ENCODE measurements at regions not wholly inside any gene's neighbourhood (a gene's known extent, or its start where the extent isn't known, plus 50 kb on each side); places are given as distances from the start of the nearest gene placed in this dataset.

DNA sequence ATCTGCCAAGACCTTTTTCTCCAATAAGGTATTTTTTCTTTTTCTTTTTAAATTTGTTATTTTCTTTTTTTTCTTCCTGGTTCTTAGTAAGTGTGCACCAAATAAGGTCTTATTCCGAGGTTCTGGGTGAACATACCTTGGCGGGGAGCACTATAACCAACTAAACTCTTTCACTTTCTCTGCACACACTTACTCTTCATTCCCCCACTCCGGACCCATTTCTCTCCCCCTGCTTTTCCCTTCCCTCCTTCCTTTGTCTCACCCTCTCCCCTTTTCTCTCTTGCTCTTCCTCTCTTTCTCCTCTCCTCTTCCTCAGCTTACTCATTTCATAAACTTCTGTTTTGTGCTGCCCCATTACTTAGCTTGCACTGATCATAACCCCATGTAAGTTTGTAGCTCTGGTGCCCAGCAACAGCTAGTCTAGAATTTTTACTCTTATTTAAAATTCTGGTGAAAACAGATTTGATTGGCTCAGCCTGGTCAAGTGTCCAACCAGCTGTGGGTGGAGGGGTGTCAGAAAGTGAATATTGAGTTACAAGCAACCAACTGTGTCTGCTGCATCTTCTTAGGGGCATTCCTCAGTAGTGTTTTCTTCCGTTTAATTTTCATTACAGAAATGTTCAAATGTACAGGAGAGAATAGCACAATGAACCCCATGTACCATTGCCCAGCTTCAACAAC, 297.5 kb downstream of the SHQ1 start:
- Histone ChIP-seq H3K36me3 (ENCODE audit: control insufficient read depth, insufficient read depth, low read length) (no peaks in the 10 kb centered on the region), H3K27me3 (ENCODE audit: control insufficient read depth, insufficient read depth, low read length) (no peaks in the 10 kb centered on the region), H3K4me1 (ENCODE audit: control insufficient read depth, insufficient read depth, low read length) (peaks cover 14% of the 10 kb centered on the region), H3K4me3 (ENCODE audit: low read length) (no peak overlapping the region), H3K9ac (ENCODE audit: low read length) (no peak overlapping the region), H3K9me3 (ENCODE audit: control insufficient read depth, low read length) (no peaks in the 10 kb centered on the region)

- H3K36me3 ChIP-seq (ENCODE audit: control insufficient read depth, insufficient read depth, low read length): no peaks in the 10 kb centered on the region
- H3K27me3 ChIP-seq (ENCODE audit: control insufficient read depth, insufficient read depth, low read length): no peaks in the 10 kb centered on the region
- peaks cover 14% of the 10 kb centered on the region for H3K4me1 ChIP-seq (ENCODE audit: control insufficient read depth, insufficient read depth, low read length)
- H3K9me3 ChIP-seq (ENCODE audit: control insufficient read depth, low read length): no peaks in the 10 kb centered on the region
- peak overlapping the region; percentile 54 for H3K9ac ChIP-seq (ENCODE audit: low read length)
- no peak overlapping the region for H3K4me3 ChIP-seq (ENCODE audit: low read length)
Observed at GRCh38 chr3:72549761-72550581, 298.3 kb downstream of the SHQ1 start.

DNA sequence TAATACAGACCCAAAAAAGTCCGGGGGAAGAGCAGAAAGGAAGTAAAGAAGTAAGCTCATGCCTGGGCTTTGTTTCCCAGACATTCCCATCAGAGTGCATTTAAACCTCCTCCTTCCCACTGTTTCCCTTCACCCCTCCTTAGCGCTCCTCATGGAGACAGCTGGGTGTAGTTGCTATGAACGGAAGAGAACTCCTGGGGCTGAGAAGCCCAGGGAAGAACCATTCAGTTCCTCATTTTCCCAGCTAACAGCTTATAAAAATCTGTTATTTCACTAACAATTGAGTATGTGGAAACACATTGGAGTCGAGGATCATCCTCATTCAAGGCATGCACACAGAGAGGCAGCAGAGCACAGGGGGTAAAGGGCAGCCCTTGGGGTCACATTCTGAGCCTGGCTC, 299.3 kb downstream of the SHQ1 start:
- peaks cover 14% of the 10 kb centered on the region for H3K4me1 ChIP-seq (ENCODE audit: control insufficient read depth, insufficient read depth, low read length)
- no peak overlapping the region for H3K9ac ChIP-seq (ENCODE audit: low read length)
- no peak overlapping the region for H3K4me3 ChIP-seq (ENCODE audit: low read length)
- no peaks in the 10 kb centered on the region for H3K36me3 ChIP-seq (ENCODE audit: control insufficient read depth, insufficient read depth, low read length)
- no peaks in the 10 kb centered on the region for H3K27me3 ChIP-seq (ENCODE audit: control insufficient read depth, insufficient read depth, low read length)
- H3K9me3 ChIP-seq (ENCODE audit: control insufficient read depth, low read length): no peaks in the 10 kb centered on the region

GRCh38 chr3:72548461-72548860, 299.8 kb downstream of the SHQ1 start:
- Histone ChIP-seq H3K36me3 (ENCODE audit: control insufficient read depth, insufficient read depth, low read length) (no peaks in the 10 kb centered on the region), H3K9me3 (ENCODE audit: control insufficient read depth, low read length) (no peaks in the 10 kb centered on the region), H3K27me3 (ENCODE audit: control insufficient read depth, insufficient read depth, low read length) (no peaks in the 10 kb centered on the region), H3K9ac (ENCODE audit: low read length) (no peak overlapping the region), H3K4me1 (ENCODE audit: control insufficient read depth, insufficient read depth, low read length) (peaks cover 14% of the 10 kb centered on the region), H3K4me3 (ENCODE audit: low read length) (no peak overlapping the region)

- H3K4me3 ChIP-seq (ENCODE audit: low read length): no peak overlapping the region
Observed at GRCh38 chr3:72547183-72547582, 301.1 kb downstream of the SHQ1 start.

DNA sequence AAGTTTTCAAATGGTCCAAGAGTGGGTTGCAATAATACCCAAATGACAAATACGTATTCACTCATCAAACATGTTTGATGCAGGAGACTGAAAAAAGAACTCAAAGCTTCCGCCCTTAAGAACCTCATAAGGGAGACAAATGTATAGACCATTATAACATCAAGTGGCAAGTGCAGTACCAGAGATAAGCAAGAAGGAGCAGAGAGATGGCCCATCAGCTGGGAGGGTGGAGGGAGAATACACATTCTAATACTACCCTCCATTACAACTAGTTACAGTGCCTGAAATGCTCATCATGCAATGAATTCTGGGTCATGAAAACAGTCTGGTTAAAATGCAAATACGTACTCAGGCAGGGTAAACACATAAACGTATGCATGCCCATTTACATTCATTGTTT, 304.0 kb downstream of the SHQ1 start:
- Histone ChIP-seq H3K4me3 (ENCODE audit: low read length) (no peak overlapping the region), H3K9ac (ENCODE audit: low read length) (no peak overlapping the region), H3K27me3 (ENCODE audit: control insufficient read depth, insufficient read depth, low read length) (no peaks in the 10 kb centered on the region), H3K9me3 (ENCODE audit: control insufficient read depth, low read length) (no peaks in the 10 kb centered on the region), H3K4me1 (ENCODE audit: control insufficient read depth, insufficient read depth, low read length) (peaks cover 4% of the 10 kb centered on the region), H3K36me3 (ENCODE audit: control insufficient read depth, insufficient read depth, low read length) (no peaks in the 10 kb centered on the region)

More at GRCh38 chr3:72547183-72547582, 301.1 kb downstream of the SHQ1 start:
- Histone ChIP-seq H3K9me3 (ENCODE audit: control insufficient read depth, low read length) (no peaks in the 10 kb centered on the region), H3K36me3 (ENCODE audit: control insufficient read depth, insufficient read depth, low read length) (no peaks in the 10 kb centered on the region), H3K27me3 (ENCODE audit: control insufficient read depth, insufficient read depth, low read length) (no peaks in the 10 kb centered on the region), H3K9ac (ENCODE audit: low read length) (no peak overlapping the region), H3K4me1 (ENCODE audit: control insufficient read depth, insufficient read depth, low read length) (peaks cover 14% of the 10 kb centered on the region)

- Histone ChIP-seq H3K27me3 (ENCODE audit: control insufficient read depth, insufficient read depth, low read length) (no peaks in the 10 kb centered on the region), H3K4me3 (ENCODE audit: low read length) (no peak overlapping the region), H3K9me3 (ENCODE audit: control insufficient read depth, low read length) (no peaks in the 10 kb centered on the region), H3K36me3 (ENCODE audit: control insufficient read depth, insufficient read depth, low read length) (no peaks in the 10 kb centered on the region), H3K9ac (ENCODE audit: low read length) (no peak overlapping the region), H3K4me1 (ENCODE audit: control insufficient read depth, insufficient read depth, low read length) (no peaks in the 10 kb centered on the region)
Observed at GRCh38 chr3:72543246-72543645, 305.0 kb downstream of the SHQ1 start.

DNA sequence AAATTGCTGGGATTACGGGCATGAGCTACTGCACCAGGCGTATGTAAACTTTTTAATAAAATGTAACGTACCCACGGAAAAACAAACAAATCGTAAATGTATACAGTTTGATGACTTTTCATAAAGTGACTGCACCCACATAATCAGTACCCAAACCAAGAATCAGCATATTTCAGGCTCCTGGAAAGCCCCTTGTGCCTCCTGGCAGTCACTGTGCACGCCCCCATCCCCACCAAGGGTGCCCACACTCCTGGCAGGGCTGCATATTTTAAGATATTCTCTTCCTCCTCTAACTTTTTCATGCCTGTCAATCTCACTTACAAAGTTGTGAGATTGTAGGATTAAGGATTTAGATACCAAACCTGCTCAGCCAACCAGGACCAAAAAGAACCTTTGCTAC, 305.5 kb downstream of the SHQ1 start:
- Histone ChIP-seq H3K36me3 (ENCODE audit: control insufficient read depth, insufficient read depth, low read length) (no peaks in the 10 kb centered on the region), H3K9ac (ENCODE audit: low read length) (no peak overlapping the region), H3K27me3 (ENCODE audit: control insufficient read depth, insufficient read depth, low read length) (no peaks in the 10 kb centered on the region), H3K9me3 (ENCODE audit: control insufficient read depth, low read length) (no peaks in the 10 kb centered on the region), H3K4me1 (ENCODE audit: control insufficient read depth, insufficient read depth, low read length) (no peaks in the 10 kb centered on the region), H3K4me3 (ENCODE audit: low read length) (no peak overlapping the region)

DNA sequence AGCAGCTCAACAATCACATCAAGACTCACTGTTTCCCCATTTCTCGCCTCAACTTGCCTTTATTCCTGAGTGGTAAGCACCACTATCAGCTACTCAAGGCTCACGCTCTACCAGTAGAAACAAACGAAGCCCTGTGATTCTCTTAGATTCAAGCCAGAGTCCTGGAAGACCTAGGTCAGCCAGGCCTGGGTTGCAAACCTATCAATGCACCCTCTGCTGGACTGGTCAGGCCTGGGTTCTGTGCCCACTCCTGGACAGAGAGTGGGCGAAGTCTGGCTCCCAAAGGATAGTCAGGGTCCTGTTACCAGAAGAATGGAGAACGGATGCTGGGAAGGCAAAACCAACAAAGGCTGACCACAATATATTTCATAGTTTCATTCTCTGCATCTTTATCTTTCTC, 308.4 kb downstream of the SHQ1 start:
- Histone ChIP-seq H3K4me3 (ENCODE audit: low read length) (no peak overlapping the region), H3K4me1 (ENCODE audit: control insufficient read depth, insufficient read depth, low read length) (no peaks in the 10 kb centered on the region), H3K9me3 (ENCODE audit: control insufficient read depth, low read length) (no peaks in the 10 kb centered on the region), H3K36me3 (ENCODE audit: control insufficient read depth, insufficient read depth, low read length) (no peaks in the 10 kb centered on the region), H3K27me3 (ENCODE audit: control insufficient read depth, insufficient read depth, low read length) (no peaks in the 10 kb centered on the region), H3K9ac (ENCODE audit: low read length) (no peak overlapping the region)

DNA sequence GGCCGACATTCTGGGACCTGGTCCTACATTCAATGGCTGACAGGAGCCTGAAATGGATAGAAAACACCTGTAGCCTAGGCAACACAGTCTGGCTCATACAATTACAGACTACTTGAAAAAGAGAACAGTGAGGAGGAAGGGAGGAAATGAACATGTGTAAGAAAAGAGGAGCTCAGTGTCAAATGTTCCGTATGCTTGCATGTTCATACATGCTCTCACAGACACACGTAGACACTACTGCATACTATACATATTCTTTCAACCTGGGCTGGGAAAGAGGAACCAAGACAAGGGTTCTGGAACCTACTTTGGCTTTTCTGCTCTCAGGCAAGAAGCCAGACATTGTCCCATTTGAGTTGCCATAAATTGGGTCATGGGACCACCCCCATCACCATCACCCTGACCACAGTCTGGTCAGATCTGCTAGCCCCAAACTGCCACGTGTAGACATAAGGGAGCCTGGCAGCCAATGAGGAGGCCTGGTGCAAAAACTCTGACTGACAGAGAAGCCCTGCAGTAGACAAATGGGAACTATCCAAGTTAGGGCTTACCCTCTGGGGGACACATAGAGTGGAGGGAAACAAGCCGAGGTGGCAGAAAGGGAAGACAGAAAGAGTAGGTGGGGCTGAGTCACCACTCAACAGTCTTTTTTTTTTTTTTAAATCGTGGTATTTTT, 310.0 kb downstream of the SHQ1 start:
- Histone ChIP-seq H3K9me3 (ENCODE audit: control insufficient read depth, low read length) (no peaks in the 10 kb centered on the region), H3K36me3 (ENCODE audit: control insufficient read depth, insufficient read depth, low read length) (no peaks in the 10 kb centered on the region), H3K4me1 (ENCODE audit: control insufficient read depth, insufficient read depth, low read length) (no peaks in the 10 kb centered on the region), H3K27me3 (ENCODE audit: control insufficient read depth, insufficient read depth, low read length) (no peaks in the 10 kb centered on the region), H3K4me3 (ENCODE audit: low read length) (no peak overlapping the region), H3K9ac (ENCODE audit: low read length) (no peak overlapping the region)

DNA sequence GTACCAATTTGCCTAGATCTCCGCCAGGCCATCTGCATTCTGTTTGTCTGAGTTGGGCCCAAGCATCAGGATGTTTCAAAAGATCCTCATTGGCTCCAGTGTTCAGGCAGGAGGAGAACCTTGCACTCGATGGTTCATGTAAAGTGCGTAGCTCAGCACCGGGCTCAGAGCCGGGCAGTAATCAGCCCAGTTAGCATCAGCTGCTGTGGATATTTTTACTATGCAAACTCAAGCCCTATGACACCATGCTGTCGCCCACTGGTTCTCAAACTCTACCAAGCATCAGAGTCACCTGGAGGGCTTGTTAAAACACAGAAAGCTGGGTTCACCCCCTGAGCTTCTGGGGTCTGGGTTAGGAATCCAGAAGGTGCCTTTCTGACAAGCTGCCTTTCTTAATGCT, 310.8 kb downstream of the SHQ1 start:
- no peaks in the 10 kb centered on the region for H3K4me1 ChIP-seq (ENCODE audit: control insufficient read depth, insufficient read depth, low read length)

GRCh38 chr3:72536878-72537267, 311.4 kb downstream of the SHQ1 start:
- H3K9me3 ChIP-seq (ENCODE audit: control insufficient read depth, low read length): no peaks in the 10 kb centered on the region
- H3K9ac ChIP-seq (ENCODE audit: low read length): no peak overlapping the region
- H3K27me3 ChIP-seq (ENCODE audit: control insufficient read depth, insufficient read depth, low read length): no peaks in the 10 kb centered on the region
- H3K4me1 ChIP-seq (ENCODE audit: control insufficient read depth, insufficient read depth, low read length): no peaks in the 10 kb centered on the region
- H3K36me3 ChIP-seq (ENCODE audit: control insufficient read depth, insufficient read depth, low read length): no peaks in the 10 kb centered on the region
- no peak overlapping the region for H3K4me3 ChIP-seq (ENCODE audit: low read length)

More for the DNA sequence above, 310.8 kb downstream of the SHQ1 start:
- Histone ChIP-seq H3K36me3 (ENCODE audit: control insufficient read depth, insufficient read depth, low read length) (no peaks in the 10 kb centered on the region), H3K9ac (ENCODE audit: low read length) (no peak overlapping the region), H3K9me3 (ENCODE audit: control insufficient read depth, low read length) (no peaks in the 10 kb centered on the region), H3K4me3 (ENCODE audit: low read length) (no peak overlapping the region), H3K27me3 (ENCODE audit: control insufficient read depth, insufficient read depth, low read length) (no peaks in the 10 kb centered on the region)

Measured in mucosa of stomach (tissue), 1 donor.